Right lobe of liver (tissue), 4 donors: ENCODE measurements at regions not wholly inside any gene's neighbourhood (a gene's known extent, or its start where the extent isn't known, plus 50 kb on each side); places are given as distances from the start of the nearest gene placed in this dataset.

Experiments used
- CTCF ChIP-seq, 4 donors: fragments of 200-600 bp in 3 of 4; fragments of 450-650 bp in 1 of 4; IDR thresholded peaks; one replicate each; pipeline versions ENCODE4 v1.5.1 to v1.8.0; 2016 to 2022; ENCODE audit warnings: antibody characterized with exemption in 4 of 4, mild to moderate bottlenecking in 2 of 4
- POLR2A ChIP-seq: fragments of 450-650 bp; IDR thresholded peaks from one replicate; pipeline ENCODE4 v1.6.1; 2017; ENCODE audit warnings: antibody characterized with exemption, mild to moderate bottlenecking
- donor health status: DM: no; HTN: no; CAD: no.
- donor health status: DM: no; HTN: no; CAD: no.
- donor health status: DM: no; HTN: yes; CAD: no.

GRCh38 chr3:14324224-14324944 lies 78.0 kb upstream of the SLC6A6 start:
- TF ChIP-seq CTCF (IDR thresholded peaks at IDR 0.05) (no peak), POLR2A (no peak)
